HUES48 (cell line): ENCODE measurements at regions not wholly inside any gene's neighbourhood (a gene's known extent, or its start where the extent isn't known, plus 50 kb on each side); places are given as distances from the start of the nearest gene placed in this dataset.

ENCODE experiments used
- H3K27ac ChIP-seq: one replicate; pipeline ENCODE4 v1.7.0; 2013; ENCODE audit warnings: low read depth, low read length, inconsistent platforms
- H3K27me3 ChIP-seq: 2 replicates; pipeline ENCODE4 v1.6.1; 2013; ENCODE audit warnings: mild to moderate bottlenecking, low read length; ENCODE audit not compliant: control insufficient read depth, insufficient read depth
- H3K36me3 ChIP-seq: 2 replicates; pipeline ENCODE4 v1.6.1; 2013; ENCODE audit warnings: low read length; ENCODE audit not compliant: control insufficient read depth, insufficient read depth
- H3K4me1 ChIP-seq: 2 replicates; pipeline ENCODE4 v1.6.1; 2013; ENCODE audit warnings: mild to moderate bottlenecking, low read length; ENCODE audit not compliant: control insufficient read depth, insufficient read depth
- H3K4me3 ChIP-seq: 2 replicates; pipeline ENCODE4 v1.5.1; 2013; ENCODE audit warnings: mild to moderate bottlenecking, low read depth, low read length
- H3K9ac ChIP-seq: 2 replicates; pipeline ENCODE4 v1.6.1; 2013; ENCODE audit warnings: mild to moderate bottlenecking, low read depth, low read length, moderate library complexity
- H3K9me3 ChIP-seq: 2 replicates; pipeline ENCODE4 v1.6.1; 2013; ENCODE audit warnings: low read length; ENCODE audit not compliant: control insufficient read depth, insufficient read depth

DNA sequence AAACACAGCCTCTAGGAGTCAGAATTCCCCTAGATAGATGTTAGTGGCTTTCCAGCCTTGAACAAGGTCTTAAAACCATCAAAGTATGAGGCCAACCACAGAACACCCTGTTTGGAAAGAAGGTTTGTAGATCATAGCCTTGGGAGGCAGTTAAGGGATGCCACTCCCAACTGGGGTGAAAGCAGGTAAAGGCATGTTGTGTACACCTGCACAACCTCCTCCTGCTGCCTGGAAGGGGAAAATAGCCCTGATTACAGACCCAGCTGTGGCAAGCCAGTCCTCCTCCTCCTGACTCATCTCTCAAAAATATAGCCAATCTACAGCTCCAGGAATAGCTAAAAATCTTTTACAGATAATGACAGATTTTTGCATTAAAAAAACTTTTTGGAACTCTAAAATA, 108.1 kb downstream of the RBM43 start:
- no peaks in the 10 kb centered on the region for H3K27me3 ChIP-seq
- H3K9me3 ChIP-seq, result no peaks in the 10 kb centered on the region
- H3K9ac ChIP-seq, result no peak overlapping the region
- no peak overlapping the region for H3K4me3 ChIP-seq
- no peaks in the 10 kb centered on the region for H3K4me1 ChIP-seq
- no peaks in the 10 kb centered on the region for H3K36me3 ChIP-seq
- no peak overlapping the region for H3K27ac ChIP-seq

GRCh38 chr2:151150331-151151320, 111.0 kb downstream of the RBM43 start:
- H3K27me3 ChIP-seq, result no peaks in the 10 kb centered on the region
- H3K4me1 ChIP-seq, result peaks cover 7% of the 10 kb centered on the region; the same call in 1 of the 2 replicates
- H3K9me3 ChIP-seq, result no peaks in the 10 kb centered on the region
- no peaks in the 10 kb centered on the region for H3K36me3 ChIP-seq
- no peak overlapping the region for H3K27ac ChIP-seq
- H3K4me3 ChIP-seq, result no peak overlapping the region
- H3K9ac ChIP-seq, result no peak overlapping the region

GRCh38 chr2:151138507-151138906, 123.2 kb downstream of the RBM43 start:
- no peaks in the 10 kb centered on the region for H3K36me3 ChIP-seq
- no peaks in the 10 kb centered on the region for H3K27me3 ChIP-seq
- no peaks in the 10 kb centered on the region for H3K4me1 ChIP-seq
- H3K27ac ChIP-seq, result no peak overlapping the region
- H3K9ac ChIP-seq, result no peak overlapping the region
- H3K9me3 ChIP-seq, result no peaks in the 10 kb centered on the region
- H3K4me3 ChIP-seq, result no peak overlapping the region

DNA sequence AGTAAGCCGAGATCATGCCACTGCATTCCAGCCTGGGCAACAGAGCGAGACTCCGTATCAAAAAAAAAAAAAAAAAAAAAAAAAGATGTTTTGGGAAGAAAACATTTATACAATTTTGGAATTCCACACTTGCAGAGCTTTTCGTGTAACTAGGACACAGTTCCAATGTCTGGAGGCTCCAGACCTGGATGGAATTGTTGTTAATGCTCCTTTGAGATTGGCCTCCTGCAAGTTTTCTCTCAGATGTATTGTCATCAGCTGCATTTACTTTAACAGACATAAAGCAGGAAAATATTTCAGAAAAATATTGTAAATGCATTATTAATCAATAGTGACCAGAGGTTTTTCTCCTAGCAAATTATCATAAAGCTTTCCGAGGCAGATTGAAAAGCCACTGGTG, 124.1 kb downstream of the RBM43 start:
- H3K27me3 ChIP-seq, result no peaks in the 10 kb centered on the region
- no peak overlapping the region for H3K4me3 ChIP-seq
- H3K9me3 ChIP-seq, result no peaks in the 10 kb centered on the region
- H3K27ac ChIP-seq, result no peak overlapping the region
- H3K36me3 ChIP-seq, result no peaks in the 10 kb centered on the region
- H3K4me1 ChIP-seq, result no peaks in the 10 kb centered on the region
- no peak overlapping the region for H3K9ac ChIP-seq

DNA sequence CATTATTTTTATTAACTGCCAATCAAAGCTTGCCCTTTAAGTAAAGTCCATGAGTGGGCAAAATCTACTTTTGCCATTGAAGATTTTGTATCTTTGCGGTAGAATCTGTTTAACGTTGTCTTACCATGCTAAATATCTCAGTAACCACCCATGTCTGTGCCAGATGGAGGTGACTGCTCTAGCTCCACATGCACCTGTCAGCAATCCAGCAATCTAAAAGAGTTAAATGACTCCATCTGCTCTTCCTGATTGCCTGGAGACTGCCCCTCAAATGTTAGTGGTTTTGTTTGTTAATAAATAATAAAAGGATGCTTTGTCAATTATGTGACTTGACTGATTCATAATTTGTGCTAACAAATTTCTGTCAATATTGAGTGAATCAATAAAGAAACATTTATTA, 141.7 kb downstream of the RBM43 start:
- Histone ChIP-seq H3K27ac (no peak overlapping the region), H3K9me3 (peaks cover 26% of the 10 kb centered on the region), H3K4me3 (no peak overlapping the region), H3K27me3 (no peaks in the 10 kb centered on the region), H3K9ac (no peak overlapping the region), H3K4me1 (no peaks in the 10 kb centered on the region), H3K36me3 (no peaks in the 10 kb centered on the region)

DNA sequence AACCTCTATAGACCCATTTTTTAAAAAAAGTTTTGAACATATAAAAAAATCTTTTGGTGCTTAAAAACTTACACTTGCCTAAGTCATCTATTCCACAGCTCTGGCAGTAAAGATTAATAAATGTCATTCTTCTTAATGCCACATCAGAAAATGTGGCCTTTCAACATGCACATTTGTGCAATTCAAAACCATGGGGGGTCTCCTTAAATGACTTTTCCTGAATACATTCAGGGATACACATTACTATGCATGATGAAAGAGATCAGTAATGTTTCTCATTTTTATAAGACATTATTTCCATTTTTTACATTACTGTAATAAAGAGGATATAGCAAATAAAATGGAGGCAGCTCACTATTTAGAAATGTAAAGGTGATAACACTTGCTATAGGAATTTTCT, 142.3 kb downstream of the RBM43 start:
- Histone ChIP-seq H3K27ac (no peak overlapping the region), H3K4me1 (no peaks in the 10 kb centered on the region), H3K9ac (no peak overlapping the region), H3K4me3 (no peak overlapping the region), H3K9me3 (peaks cover 26% of the 10 kb centered on the region), H3K27me3 (no peaks in the 10 kb centered on the region), H3K36me3 (no peaks in the 10 kb centered on the region)

- H3K36me3 ChIP-seq, result no peaks in the 10 kb centered on the region
These were observed 143.4 kb downstream of the RBM43 start for GRCh38 chr2:151118269-151118668.

GRCh38 chr2:151114874-151115273, 146.8 kb downstream of the RBM43 start:
- Histone ChIP-seq H3K36me3 (no peaks in the 10 kb centered on the region), H3K4me1 (peaks cover 25% of the 10 kb centered on the region), H3K4me3 (no peak overlapping the region), H3K27me3 (no peaks in the 10 kb centered on the region), H3K27ac (no peak overlapping the region), H3K9me3 (peaks cover 24% of the 10 kb centered on the region), H3K9ac (no peak overlapping the region)

More at GRCh38 chr2:151118269-151118668, 143.4 kb downstream of the RBM43 start:
- peaks cover 24% of the 10 kb centered on the region for H3K9me3 ChIP-seq
- H3K4me3 ChIP-seq, result no peak overlapping the region
- H3K9ac ChIP-seq, result no peak overlapping the region
- no peaks in the 10 kb centered on the region for H3K27me3 ChIP-seq
- H3K27ac ChIP-seq, result no peak overlapping the region
- peaks cover under 1% of the 10 kb centered on the region; the same call in 1 of the 2 replicates for H3K4me1 ChIP-seq

DNA sequence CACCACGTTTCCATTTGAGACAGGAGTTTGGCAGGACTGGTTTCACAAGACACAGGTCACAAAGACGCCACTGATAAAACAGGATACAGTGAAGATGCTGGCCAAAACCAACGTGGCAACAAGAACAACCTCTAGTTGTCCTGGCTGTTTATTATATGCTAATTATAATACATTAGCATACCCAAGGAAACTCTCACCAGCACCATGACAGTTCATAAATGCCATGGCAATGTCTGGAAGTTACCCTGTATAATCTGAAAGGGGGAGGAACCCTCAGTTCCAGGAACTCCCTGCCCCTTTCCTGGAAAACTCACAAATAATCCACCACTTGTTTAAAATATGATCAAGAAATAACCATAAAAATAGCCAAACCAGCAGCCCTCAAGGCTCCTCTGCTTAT, 148.3 kb downstream of the RBM43 start:
- Histone ChIP-seq H3K9ac (no peak overlapping the region), H3K4me1 (peaks cover 25% of the 10 kb centered on the region), H3K4me3 (no peak overlapping the region), H3K27ac (no peak overlapping the region), H3K27me3 (no peaks in the 10 kb centered on the region), H3K36me3 (no peaks in the 10 kb centered on the region; the same call in 1 of the 2 replicates), H3K9me3 (peaks cover 19% of the 10 kb centered on the region)

DNA sequence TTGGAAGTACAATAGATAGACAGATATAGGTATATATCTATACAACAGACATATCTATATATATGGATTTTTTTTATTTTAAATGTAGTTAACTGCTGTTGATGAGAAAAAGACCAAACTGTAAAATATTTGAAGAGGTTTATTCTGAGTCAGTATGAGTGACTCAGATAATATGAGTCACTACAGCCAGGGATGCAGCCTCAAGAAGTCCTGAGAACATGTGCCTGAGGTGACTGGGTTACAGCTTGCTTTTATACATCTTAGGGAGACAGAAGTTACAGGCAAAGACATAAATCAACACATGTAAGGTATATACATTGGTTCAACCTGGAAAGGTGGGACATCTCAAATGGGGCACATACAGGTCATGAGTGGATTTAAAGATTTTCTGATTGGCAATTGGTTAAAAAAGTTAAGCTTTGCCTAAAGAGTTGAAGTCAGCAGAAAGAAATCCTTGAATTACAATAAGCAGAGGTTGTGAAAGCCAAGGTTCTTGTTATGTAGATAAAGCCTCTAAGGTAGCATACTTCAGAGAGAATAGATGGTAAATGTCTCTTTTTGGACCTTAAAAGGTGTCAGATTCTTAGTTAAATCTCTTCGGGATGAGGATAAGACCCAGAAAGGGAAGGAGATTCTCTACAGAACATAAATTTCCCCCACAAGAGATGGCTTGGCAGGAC, 149.9 kb downstream of the RBM43 start:
- peak overlapping the region; percentile 98 for H3K27ac ChIP-seq
- no peaks in the 10 kb centered on the region for H3K27me3 ChIP-seq
- H3K4me3 ChIP-seq, result peak overlapping the region; percentile 35; the same call in 1 of the 2 replicates
- peak overlapping the region; percentile 41; the same call in 1 of the 2 replicates for H3K9ac ChIP-seq
- peaks cover 25% of the 10 kb centered on the region for H3K4me1 ChIP-seq
- H3K36me3 ChIP-seq, result no peaks in the 10 kb centered on the region; the same call in 1 of the 2 replicates
- H3K9me3 ChIP-seq, result peaks cover 4% of the 10 kb centered on the region; the same call in 1 of the 2 replicates
